ENCODE measurements at regions not wholly inside any gene's neighbourhood (a gene's known extent, or its start where the extent isn't known, plus 50 kb on each side); places are given as distances from the start of the nearest gene placed in this dataset.

DNA sequence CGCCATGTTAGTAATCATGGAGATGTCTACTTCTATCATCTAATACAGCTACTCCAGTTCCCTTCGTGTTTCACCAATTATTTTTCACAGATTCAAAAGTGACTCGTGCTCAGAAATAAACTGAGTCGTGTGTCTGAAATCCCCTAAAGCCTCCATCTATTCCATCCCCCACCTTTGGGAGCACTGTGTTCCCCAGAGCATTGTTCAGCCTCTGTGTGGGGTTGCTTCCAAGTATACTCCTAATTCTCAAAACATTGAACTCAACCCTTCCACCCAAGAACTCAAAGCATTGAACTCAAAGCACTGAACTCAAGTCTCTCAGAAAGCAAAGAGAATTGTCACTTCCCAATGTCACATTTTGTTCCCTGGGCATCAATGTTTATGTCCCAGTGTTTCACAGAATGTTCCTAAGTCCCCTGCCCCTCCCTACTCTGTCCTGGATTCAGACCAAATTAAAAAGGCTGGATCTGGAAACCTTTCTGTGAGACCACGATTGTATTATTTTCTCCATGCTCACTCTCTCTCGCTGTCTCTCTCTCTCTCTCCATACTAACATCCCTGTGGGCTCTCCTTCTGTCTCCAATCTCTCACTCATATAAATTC lies 138.5 kb upstream of the QRFPR start:
- DNase-seq (ENCODE audit: low spot score) = no peak

GRCh38 chr4:121517241-121517640 lies 136.4 kb upstream of the QRFPR start:
- DNase-seq (ENCODE audit: low spot score) = no peak

- DNase-seq (ENCODE audit: low spot score) = no peak
These were observed 133.6 kb upstream of the QRFPR start for GRCh38 chr4:121514443-121514842.

- no peak for DNase-seq (ENCODE audit: low spot score)
These were observed 129.6 kb upstream of the QRFPR start for GRCh38 chr4:121510341-121510874.

GRCh38 chr4:121485190-121485804 lies 104.5 kb upstream of the QRFPR start:
- no peak for DNase-seq (ENCODE audit: low spot score)

GRCh38 chr4:121484633-121485032 lies 103.8 kb upstream of the QRFPR start:
- peak; percentile 68 for DNase-seq (ENCODE audit: low spot score)

- no peak for DNase-seq (ENCODE audit: low spot score)
These were observed 99.0 kb upstream of the QRFPR start for GRCh38 chr4:121479808-121480207.

GRCh38 chr4:121477480-121477879 lies 96.7 kb upstream of the QRFPR start:
- DNase-seq (ENCODE audit: low spot score) = no peak

- no peak for DNase-seq (ENCODE audit: low spot score)
These were observed 96.3 kb upstream of the QRFPR start for GRCh38 chr4:121477079-121477478.

DNA sequence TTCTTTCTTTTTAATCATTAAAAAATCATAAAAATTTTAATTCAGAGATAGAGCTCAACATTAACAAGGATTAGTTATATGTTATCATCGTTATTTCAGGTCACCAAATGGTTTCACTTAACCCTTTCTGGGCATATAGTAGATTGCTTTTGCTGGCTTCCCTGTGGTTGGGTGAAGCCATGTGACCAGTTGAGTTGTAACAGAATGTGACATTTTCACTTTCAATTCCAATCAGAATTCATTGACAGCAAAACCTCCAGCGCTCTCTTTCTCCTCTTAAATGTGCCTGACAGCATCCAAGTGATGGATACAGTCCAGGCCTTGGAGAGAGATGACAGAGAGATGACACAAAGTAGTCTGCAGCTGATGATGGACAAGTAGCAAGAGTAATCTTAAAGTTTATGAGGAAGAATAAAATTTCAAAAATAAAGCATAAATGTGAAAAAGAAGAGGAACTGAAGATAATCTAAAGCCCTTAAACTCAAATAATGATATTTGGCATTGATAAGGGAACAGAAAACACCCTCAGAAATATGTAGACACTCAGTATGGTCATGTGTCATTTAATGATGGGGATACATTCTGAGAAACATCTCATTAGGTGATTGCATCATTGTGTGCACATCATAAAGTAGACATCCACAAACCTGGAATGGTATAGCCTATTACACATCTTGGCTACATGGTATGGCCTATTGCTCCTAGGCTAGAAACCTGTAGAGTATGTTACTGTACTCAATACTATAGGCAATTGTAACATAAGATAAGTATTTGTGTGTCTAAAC lies 92.3 kb upstream of the QRFPR start:
- DNase-seq (ENCODE audit: low spot score) = no peak

- no peak for DNase-seq (ENCODE audit: low spot score)
These were observed 84.0 kb upstream of the QRFPR start for GRCh38 chr4:121464854-121465253.

DNA sequence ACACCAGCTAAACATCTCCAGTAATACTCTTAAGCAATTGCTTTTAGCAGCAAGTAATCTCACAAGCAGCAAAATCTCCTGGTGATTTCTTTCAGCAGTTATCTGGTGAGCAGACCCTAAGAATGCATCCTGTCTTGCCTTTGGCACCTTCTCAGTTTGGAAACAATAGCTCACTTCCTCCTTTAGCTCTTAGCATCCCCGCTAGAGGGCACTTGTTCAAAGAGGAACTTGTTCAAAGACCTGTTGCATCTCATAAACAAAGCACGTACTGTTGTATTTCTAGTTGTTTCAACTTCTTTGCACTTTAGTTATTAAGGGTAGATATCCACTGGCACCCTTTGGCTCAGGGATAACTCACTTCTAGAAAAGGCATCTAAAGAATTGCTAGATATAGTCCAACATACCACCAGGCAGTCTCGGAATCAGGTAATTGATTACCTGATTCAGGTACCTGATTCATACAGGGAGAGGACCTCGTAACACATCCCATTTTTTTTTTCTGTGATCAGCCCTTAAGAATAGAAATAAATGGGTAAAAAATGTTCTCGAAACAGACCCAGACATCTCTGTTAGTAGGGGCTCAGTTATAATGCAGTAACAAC lies 81.9 kb upstream of the QRFPR start:
- DNase-seq (ENCODE audit: low spot score) = peak; percentile 51

DNA sequence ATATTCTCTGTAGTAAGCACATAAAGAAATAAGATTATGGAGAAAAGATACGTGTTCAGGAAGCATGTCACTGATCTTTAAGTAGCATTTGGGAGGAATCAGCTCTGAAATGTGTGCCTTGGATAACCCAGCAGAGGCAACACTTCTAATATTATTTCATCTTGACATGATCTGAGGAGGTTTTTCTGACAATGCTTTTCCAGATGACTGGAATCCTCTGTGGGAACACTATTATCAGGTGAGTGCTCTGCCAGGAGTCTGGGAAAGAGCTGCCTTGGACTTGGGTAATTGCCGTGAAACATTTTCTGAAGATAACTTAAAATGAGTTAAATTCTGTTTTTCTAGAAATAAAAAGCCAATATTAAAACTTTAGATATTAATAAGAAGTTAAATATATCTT lies 78.2 kb upstream of the QRFPR start:
- no peak for DNase-seq (ENCODE audit: low spot score)

DNA sequence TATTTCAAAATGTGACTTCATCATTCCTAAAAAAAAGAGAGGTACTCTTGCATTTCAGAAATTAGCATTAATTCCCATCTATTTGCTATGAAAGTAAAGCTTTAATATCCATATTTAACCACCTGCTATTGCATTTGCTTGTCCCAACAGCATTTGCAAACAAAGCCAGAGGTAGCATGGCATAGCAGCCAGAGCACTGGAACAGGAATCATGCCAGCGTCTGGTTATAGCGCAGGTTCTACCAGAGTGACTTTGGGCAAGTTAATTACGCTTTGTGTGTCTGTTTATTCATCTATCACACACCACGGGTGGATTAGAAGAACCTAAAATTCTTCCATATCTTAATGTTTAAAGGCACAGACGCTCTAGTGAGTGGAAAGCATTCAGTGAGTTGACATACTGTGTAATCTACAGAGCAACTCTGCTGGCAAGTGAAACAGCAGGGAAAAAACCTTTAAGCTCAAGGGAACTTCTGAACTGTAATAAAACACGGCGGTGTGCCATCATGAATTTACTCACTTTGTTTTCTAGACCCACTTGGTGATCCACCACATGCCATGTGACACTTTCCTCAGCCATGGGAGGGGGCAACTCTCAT lies 76.6 kb upstream of the QRFPR start:
- DNase-seq (ENCODE audit: low spot score) = no peak

- no peak for DNase-seq (ENCODE audit: low spot score)
These were observed 74.5 kb upstream of the QRFPR start for GRCh38 chr4:121455285-121455684.

DNA sequence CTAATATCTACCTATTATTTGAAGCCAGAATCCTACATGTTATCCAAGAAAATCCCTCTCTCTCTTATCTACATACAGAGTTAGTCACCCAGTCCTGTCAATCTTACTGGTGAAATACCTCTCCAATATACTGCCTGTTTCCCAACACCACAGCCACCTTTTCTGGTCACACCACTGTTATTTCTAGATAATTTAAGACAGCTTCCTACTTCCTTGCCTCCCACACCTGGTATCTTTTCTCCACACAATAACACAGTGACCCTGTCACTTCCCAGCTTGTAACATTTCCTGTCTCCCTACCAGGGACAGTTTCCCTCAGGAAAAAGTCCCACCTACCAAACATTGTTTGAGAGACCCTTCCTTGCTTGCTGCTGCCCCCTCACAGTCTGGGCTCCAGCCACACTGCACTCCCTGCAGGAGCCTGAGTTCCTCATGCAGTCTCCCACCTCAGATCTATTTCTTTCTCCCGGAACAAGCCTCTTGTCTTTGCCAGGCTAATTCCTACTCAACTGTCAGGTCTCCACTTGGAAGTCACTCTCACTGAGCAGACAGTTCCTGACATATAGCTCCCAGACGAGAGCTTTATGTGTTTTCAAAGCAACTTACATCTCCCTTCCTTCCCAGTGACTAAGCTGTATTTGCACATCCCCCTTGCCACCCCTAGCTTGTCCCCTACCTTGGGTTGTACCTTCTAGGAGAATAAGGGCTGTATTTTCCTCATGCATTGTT lies 73.6 kb upstream of the QRFPR start:
- DNase-seq (ENCODE audit: low spot score) = no peak

GRCh38 chr4:121451310-121451709 lies 70.5 kb upstream of the QRFPR start:
- no peak for DNase-seq (ENCODE audit: low spot score)

GRCh38 chr4:121449416-121449815 lies 68.6 kb upstream of the QRFPR start:
- no peak for DNase-seq (ENCODE audit: low spot score)

DNA sequence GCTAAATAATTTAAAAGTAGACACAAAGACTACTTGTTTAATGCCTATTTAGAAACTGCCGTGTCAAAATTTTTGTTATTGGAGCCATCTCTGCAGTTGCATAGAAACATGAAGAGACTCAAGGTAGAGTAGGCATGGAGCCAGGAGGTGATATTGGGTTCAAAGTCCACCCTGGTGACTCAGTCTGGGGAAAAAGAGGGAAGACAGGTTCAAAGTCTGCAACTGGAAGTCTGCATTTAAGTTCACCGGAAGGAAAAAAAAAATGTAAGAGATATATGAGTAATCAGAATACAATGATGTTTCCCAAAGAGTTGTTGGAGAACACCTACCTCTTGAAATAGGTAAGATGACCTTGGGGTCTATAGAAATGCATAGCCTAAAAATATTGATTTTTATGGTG lies 67.4 kb upstream of the QRFPR start:
- no peak for DNase-seq (ENCODE audit: low spot score)

- no peak for DNase-seq (ENCODE audit: low spot score)
These were observed 58.9 kb upstream of the QRFPR start for GRCh38 chr4:121439669-121440068.
